Gastroesophageal sphincter (tissue), 3 donors: ENCODE measurements at regions not wholly inside any gene's neighbourhood (a gene's known extent, or its start where the extent isn't known, plus 50 kb on each side); places are given as distances from the start of the nearest gene placed in this dataset.

Source experiments
- EP300 ChIP-seq: sonication (generic); formaldehyde crosslinking; IDR thresholded peaks from one replicate; pipeline ENCODE4 v1.6.1; 2017; ENCODE audit warnings: antibody characterized with exemption, mild to moderate bottlenecking
- POLR2A ChIP-seq, 2 donors: fragments of 450-650 bp; IDR thresholded peaks; one replicate each; pipeline ENCODE4 v1.6.1; 2017; ENCODE audit warnings: antibody characterized with exemption in 2 of 2, mild to moderate bottlenecking in 2 of 2, moderate library complexity in 1 of 2
- TF ChIP-seq, protein P1 (sequence below), 4 experiments: fragments of 200-600 bp in 2 of 4; fragments of 450-650 bp in 2 of 4; sonication (generic) in 1 of 4; IDR thresholded peaks; one replicate each; pipeline ENCODE4 v1.5.1; 2017 to 2019; ENCODE audit warnings: antibody characterized with exemption in 4 of 4, mild to moderate bottlenecking in 2 of 4, moderate library complexity in 2 of 4

DNA sequence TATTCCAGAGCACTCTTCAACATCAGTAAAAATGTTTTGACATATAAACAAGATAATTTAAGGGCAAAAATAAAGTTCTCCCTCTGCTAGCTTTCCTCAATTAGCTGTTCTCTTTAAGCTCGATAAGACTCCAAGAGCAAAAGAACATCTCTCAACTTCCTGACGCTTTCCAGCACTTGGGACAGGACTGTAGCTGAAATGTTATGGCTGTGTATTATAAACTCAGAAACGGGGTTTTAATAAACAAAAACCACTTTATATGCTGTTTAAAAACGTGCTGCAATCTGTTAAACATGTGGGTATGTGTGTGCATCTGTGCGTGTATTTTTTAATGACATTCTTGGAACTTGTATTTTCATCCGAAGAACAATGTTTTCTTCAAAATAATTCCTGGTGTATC, 71.5 kb upstream of the RGS2 start:
- TF ChIP-seq, protein P1, sequence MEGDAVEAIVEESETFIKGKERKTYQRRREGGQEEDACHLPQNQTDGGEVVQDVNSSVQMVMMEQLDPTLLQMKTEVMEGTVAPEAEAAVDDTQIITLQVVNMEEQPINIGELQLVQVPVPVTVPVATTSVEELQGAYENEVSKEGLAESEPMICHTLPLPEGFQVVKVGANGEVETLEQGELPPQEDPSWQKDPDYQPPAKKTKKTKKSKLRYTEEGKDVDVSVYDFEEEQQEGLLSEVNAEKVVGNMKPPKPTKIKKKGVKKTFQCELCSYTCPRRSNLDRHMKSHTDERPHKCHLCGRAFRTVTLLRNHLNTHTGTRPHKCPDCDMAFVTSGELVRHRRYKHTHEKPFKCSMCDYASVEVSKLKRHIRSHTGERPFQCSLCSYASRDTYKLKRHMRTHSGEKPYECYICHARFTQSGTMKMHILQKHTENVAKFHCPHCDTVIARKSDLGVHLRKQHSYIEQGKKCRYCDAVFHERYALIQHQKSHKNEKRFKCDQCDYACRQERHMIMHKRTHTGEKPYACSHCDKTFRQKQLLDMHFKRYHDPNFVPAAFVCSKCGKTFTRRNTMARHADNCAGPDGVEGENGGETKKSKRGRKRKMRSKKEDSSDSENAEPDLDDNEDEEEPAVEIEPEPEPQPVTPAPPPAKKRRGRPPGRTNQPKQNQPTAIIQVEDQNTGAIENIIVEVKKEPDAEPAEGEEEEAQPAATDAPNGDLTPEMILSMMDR (IDR thresholded peaks at IDR 0.05) = no peak
- TF ChIP-seq EP300 (no peak), POLR2A (IDR thresholded peaks at IDR 0.05) (no peak)
